ENCODE measurements at regions not wholly inside any gene's neighbourhood (a gene's known extent, or its start where the extent isn't known, plus 50 kb on each side); places are given as distances from the start of the nearest gene placed in this dataset.

DNA sequence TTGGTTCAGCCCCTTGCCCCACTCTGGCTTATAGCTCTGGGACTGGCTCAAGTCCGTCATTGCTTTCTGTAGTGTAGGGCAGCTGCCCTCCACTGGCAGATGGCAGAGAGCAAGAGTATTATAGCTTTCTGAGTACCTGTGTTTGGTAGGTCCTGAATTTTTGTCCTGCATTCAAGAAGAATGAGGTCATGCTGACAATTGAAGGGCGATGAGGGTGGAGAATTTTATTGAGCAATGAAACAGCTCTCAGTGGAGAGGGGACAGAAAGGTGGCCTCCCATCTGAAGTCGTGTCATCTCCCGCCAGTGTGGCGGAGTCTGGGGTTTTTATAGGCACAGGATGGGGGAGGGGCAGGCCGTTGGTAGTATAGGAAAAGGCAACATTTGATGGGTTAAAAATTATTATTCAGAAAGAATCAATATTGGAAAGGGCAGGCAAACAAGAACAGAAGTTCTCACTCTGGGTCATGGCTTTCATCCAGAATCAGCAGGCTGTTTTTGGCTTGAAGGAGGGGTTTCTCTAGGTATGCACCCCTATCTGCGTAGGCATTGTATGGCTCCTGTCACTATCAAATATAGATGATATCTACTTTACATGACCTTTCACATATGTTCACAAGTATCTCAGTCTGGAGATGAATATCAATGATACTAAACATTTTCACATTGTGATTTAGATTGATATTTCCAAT lies 1239.7 kb upstream of the ALCAM start:
- Histone ChIP-seq H3K27ac (no peak overlapping the region), H3K9me3 (peaks cover 8% of the 10 kb centered on the region), H3K27me3 (no peaks in the 10 kb centered on the region), H3K4me1 (no peaks in the 10 kb centered on the region), H3K36me3 (no peaks in the 10 kb centered on the region), H3K4me3 (no peak overlapping the region)
- no peak for DNase-seq (ENCODE audit: extremely low spot score in 2 of 2)
- TF ChIP-seq POLR2A (IDR thresholded peaks at IDR 0.05) (no peak), POLR2AphosphoS5 (IDR thresholded peaks at IDR 0.05; ENCODE audit: insufficient read depth in 1 of 2, low read depth in 1 of 2) (no peak)
- TF ChIP-seq, protein P1, sequence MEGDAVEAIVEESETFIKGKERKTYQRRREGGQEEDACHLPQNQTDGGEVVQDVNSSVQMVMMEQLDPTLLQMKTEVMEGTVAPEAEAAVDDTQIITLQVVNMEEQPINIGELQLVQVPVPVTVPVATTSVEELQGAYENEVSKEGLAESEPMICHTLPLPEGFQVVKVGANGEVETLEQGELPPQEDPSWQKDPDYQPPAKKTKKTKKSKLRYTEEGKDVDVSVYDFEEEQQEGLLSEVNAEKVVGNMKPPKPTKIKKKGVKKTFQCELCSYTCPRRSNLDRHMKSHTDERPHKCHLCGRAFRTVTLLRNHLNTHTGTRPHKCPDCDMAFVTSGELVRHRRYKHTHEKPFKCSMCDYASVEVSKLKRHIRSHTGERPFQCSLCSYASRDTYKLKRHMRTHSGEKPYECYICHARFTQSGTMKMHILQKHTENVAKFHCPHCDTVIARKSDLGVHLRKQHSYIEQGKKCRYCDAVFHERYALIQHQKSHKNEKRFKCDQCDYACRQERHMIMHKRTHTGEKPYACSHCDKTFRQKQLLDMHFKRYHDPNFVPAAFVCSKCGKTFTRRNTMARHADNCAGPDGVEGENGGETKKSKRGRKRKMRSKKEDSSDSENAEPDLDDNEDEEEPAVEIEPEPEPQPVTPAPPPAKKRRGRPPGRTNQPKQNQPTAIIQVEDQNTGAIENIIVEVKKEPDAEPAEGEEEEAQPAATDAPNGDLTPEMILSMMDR (IDR thresholded peaks at IDR 0.05): no peak
- intact Hi-C loops (cut with DNase I): no loop called here

DNA sequence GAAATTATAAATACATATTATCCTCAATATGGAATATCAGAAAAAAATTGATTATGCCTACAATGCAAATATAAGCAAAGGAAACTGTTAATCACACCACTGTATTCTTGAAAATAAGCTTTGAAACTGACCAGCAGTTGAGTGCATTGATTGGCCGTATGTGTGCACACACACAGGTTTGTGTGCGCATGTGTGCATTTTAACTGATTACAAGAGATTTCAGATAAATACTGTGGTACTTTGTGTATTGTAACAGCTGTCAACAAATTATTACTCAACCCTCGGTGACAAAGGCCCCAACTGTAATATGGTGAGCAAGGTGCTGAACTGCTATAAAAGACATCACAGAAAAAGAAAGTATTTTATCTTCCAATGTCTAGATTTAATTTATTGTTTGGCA lies 1238.9 kb upstream of the ALCAM start:
- H3K27me3 ChIP-seq: no peaks in the 10 kb centered on the region
- H3K36me3 ChIP-seq: no peaks in the 10 kb centered on the region
- no peaks in the 10 kb centered on the region for H3K4me1 ChIP-seq
- peaks cover 8% of the 10 kb centered on the region for H3K9me3 ChIP-seq
- no peak overlapping the region for H3K4me3 ChIP-seq
- intact Hi-C loops (cut with DNase I): no loop called here
- no peak for TF ChIP-seq POLR2A (IDR thresholded peaks at IDR 0.05)
- TF ChIP-seq, protein P1 (IDR thresholded peaks at IDR 0.05): no peak
- no peak for TF ChIP-seq POLR2AphosphoS5 (IDR thresholded peaks at IDR 0.05; ENCODE audit: insufficient read depth in 1 of 2, low read depth in 1 of 2)
- H3K27ac ChIP-seq: no peak overlapping the region
- no peak for DNase-seq (ENCODE audit: extremely low spot score in 2 of 2)

- no peak for DNase-seq (ENCODE audit: extremely low spot score in 2 of 2)
- H3K4me1 ChIP-seq: no peaks in the 10 kb centered on the region
- H3K27me3 ChIP-seq: no peaks in the 10 kb centered on the region
- no peak overlapping the region for H3K4me3 ChIP-seq
- no peaks in the 10 kb centered on the region for H3K36me3 ChIP-seq
- peaks cover 8% of the 10 kb centered on the region for H3K9me3 ChIP-seq
- TF ChIP-seq POLR2A (IDR thresholded peaks at IDR 0.05) (no peak), POLR2AphosphoS5 (IDR thresholded peaks at IDR 0.05; ENCODE audit: insufficient read depth in 1 of 2, low read depth in 1 of 2) (no peak)
- TF ChIP-seq, protein P1 (IDR thresholded peaks at IDR 0.05): no peak
- intact Hi-C loops (cut with DNase I): no loop called here
- no peak overlapping the region for H3K27ac ChIP-seq
These were observed 1233.9 kb upstream of the ALCAM start for GRCh38 chr3:104132566-104133403.

- no peaks in the 10 kb centered on the region for H3K4me1 ChIP-seq
- DNase-seq (ENCODE audit: extremely low spot score in 2 of 2): no peak
- no peak for TF ChIP-seq POLR2A (IDR thresholded peaks at IDR 0.05)
- TF ChIP-seq, protein P1 (IDR thresholded peaks at IDR 0.05): no peak
- TF ChIP-seq POLR2AphosphoS5 (IDR thresholded peaks at IDR 0.05; ENCODE audit: insufficient read depth in 1 of 2, low read depth in 1 of 2): no peak
- no peak overlapping the region for H3K27ac ChIP-seq
- intact Hi-C loops (cut with DNase I): no loop called here
- peaks cover 8% of the 10 kb centered on the region for H3K9me3 ChIP-seq
- H3K27me3 ChIP-seq: no peaks in the 10 kb centered on the region
- H3K4me3 ChIP-seq: no peak overlapping the region
- no peaks in the 10 kb centered on the region for H3K36me3 ChIP-seq
These were observed 1233.1 kb upstream of the ALCAM start for GRCh38 chr3:104133630-104134029.

DNA sequence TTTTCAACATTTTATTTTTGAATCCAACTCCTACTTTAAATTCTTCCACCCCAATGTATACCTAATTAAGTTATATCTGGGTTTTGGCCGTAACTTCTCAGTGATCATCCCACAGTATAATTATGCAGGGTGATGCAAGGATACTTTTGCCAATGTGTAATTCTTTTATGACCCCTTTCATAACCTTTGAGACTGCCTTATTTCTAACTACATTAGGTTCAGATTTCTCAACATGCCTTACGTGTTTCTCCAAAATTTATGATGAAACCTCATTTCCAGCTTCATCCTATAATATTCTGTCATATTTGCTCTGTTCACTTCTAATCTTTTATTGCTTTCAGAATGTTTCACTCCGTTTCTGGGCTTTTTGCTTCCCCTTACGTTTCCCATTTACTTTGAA lies 1229.6 kb upstream of the ALCAM start:
- Histone ChIP-seq H3K36me3 (no peaks in the 10 kb centered on the region), H3K27me3 (no peaks in the 10 kb centered on the region), H3K4me3 (no peak overlapping the region), H3K4me1 (no peaks in the 10 kb centered on the region), H3K9me3 (no peaks in the 10 kb centered on the region), H3K27ac (no peak overlapping the region)
- DNase-seq (ENCODE audit: extremely low spot score in 2 of 2): no peak
- intact Hi-C loops (cut with DNase I): no loop called here
- TF ChIP-seq POLR2A (IDR thresholded peaks at IDR 0.05) (no peak), POLR2AphosphoS5 (IDR thresholded peaks at IDR 0.05; ENCODE audit: insufficient read depth in 1 of 2, low read depth in 1 of 2) (no peak)
- TF ChIP-seq, protein P1 (IDR thresholded peaks at IDR 0.05): no peak
